ENCODE measurements at regions not wholly inside any gene's neighbourhood (a gene's known extent, or its start where the extent isn't known, plus 50 kb on each side); places are given as distances from the start of the nearest gene placed in this dataset.
A peak's percentile ranks its signal among the peaks of the same experiment; 100 is the strongest.

DNA sequence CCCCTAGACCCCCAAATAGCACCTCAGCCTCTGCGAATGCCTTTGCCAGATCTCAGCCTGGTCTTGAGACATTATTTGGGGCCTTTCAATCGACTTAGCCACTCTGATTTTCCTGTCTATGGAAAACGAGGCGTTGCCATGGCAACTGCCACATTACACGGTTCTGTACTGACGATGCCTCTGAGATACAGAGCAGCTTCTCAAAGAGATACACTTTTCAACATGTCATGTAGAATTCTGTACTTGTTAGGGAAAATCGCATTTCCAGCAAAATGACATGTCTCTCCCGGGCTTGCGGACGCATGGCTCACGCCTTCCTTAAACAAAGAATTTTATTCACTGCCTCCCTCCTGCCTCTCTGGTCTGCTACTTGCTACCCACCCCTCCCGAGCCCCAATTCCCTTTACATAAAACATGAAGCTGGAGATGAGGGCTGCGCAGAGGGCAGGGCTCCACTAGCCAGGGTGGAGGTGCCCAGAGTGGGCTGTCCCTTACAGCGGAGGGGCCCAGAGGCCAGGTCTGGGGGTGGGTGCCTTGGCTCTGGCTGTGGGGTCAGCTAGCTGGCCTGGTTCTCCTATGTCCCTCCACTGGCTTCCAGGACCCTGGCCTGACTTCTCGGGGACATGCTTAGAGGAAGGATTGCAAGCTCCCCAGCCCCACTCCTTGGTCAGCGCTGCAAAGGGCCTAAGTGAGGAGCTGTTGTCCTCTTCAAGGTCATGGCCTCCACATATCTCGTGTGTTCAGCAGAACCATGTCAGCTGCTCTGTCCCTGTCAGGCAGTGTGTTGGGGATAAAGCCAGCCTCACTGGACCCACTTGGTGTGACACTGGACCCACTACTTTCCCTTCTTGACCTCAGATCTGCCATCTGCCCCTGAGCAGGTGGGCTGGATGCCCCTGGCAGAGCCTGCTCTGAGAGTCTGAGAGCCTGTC lies 342.5 kb downstream of the RPS24 start:
- DNase-seq = no peak

DNA sequence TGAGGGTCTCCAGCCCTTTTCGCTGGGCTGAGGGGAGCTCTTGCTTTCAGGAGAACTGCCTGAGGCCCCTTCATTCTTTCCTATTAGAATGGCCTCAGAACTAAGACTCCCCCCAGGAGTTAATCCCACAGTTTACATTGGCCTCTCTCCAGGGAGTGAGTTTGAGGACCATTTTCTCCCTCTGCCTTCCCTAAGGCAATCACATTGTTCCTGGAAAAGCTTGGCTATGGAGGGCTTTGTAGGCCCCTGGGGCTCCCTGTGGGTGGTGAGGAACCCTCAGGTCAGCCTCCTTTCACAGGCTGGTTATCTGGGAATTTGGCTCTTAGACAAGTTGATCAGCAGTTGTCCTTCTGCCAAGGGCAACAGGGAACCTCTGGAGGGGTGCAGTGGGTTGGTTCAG lies 343.7 kb downstream of the RPS24 start:
- DNase-seq = peak; percentile 47 to 76

DNA sequence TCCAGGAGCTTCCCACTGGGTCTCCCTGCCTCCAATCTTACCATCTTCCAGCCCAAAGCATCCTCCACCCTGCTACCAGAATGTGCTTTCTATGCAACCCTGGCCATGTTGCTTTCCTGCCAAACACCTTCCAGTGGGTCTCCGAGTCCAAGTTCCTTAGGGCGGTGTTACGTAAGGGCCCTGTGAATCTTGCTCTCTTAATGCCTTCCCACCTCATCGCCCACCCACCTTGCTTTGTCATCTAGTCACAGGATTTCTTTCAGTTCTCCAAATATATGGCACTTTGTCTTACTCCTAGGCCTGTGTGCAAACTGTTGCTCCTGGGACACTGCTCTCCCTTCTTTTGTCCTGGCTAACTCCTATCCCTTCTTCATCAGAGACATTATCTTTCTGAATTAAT lies 344.5 kb downstream of the RPS24 start:
- DNase-seq = no peak

DNA sequence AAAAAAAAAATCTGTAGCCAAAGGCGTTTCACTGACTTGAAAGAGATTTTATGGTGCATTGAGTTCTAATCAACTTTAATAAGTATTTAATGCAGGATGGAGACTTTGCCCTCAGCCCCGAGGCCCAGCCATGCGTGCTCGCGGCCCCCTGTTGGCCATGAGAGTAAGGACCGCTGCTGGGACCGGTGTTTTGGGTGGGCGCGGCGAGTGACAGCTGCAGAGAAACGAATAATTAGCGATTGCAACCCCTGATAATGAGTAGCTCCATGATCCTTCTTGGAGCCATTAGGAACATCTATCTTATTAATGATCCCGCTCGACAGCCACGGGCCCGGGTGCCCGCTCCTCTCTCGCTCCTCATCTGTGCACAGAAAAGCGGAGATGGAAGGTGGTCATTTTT lies 347.4 kb downstream of the RPS24 start:
- no peak for DNase-seq

DNA sequence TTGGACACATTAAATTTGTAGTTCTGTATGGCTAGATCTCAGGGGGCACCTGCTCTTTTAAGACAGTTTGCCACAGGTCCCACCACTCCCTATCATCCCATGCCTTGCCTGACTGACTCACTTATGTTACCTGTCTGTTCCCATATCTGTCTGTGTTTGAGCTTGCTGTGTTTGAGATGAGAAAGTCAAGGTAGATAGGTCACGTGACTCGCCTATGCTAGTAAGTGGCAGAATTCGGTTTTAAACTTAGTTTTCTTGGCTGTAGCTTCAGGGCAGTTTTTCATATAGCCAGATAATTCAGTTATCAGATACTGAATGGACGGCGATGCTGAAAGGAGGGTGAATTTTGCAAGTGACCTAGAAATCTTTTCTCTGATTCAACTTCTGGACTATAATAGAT lies 348.4 kb downstream of the RPS24 start:
- no peak for DNase-seq

DNA sequence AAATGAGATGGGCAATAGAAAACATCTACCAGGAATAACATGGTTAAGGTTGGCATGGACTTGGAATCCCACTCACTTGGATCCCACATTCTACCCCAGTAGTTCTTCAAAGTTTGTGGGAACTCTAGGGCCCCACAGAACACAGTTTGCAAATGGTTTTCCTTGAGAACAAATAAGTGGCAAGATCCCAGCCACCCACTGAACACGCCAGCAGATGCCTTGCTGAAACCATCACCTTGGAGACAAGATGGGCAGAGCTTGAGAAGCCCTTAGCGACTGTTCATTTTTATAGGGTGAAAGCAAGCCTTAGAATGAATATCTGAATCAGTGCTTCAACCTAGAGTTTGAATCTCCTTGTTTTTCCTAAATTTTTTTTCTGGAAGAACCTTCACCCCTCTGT lies 349.1 kb downstream of the RPS24 start:
- DNase-seq = no peak

DNA sequence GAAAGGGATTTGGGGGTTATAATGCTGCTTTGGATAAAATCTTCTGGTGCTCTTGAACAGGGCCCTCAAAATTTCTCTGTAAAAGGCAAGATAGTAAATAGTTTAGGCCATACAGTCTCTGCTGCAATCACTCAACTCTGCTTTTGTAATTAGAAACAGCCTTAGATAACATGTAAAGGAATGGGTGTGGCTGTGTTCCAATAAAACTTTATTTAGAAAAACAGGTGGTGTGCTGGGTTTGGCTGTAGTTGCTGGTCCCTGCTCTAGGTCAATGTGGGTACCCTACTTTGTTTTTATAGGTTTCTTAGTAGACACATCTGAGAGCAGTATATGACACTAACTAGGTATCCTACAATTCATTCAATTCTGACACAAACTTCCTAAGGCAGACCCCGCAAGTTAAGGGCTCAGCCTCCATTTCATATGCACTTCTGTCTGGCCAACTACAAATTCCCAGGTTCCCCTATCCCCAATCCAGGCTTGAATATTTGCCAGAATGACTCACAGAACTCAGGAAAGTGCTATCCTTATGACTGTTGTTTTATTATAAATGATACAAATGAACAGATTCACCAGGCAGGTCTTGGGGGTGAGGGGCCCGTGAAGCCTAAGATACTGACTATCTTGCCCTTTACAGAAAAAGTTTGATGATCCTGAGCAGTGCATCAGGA lies 349.9 kb downstream of the RPS24 start:
- DNase-seq = no peak

DNA sequence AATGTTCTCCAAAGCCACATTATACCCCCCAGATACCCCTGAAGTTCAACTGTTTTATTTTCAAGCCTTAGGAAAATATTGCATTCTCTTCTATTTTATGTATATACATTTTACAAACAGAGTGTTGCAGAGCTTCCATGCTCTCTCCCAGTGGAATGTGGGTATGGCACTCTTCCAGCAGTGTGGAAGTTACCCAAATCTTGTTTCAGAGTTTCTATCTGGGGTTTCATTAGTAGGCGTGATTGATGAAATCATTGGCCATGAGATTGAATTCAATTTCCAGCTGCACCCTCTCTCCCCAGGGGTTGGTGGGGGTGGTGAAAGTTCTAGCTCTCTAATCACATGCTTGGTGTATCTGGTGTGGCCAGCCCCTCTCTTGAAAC lies 350.4 kb downstream of the RPS24 start:
- DNase-seq = no peak

DNA sequence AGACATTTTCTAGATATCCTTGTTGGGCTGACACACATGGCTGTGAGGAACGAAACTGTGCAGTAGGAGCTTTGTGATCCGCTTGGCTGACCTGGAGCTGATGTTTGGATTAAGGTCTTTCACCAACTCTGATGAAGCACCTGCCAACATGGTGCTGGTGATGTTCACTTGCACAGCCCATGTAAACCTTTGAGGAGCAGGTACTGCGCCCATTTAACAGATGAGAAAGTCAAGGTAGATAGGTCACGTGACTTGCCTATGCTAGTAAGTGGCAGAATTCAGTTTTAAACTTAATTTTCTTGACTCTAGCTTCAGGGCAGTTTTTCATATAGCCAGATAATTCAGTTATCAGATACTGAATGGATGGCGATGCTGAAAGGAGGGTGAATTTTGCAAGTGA lies 351.9 kb downstream of the RPS24 start:
- DNase-seq = no peak

DNA sequence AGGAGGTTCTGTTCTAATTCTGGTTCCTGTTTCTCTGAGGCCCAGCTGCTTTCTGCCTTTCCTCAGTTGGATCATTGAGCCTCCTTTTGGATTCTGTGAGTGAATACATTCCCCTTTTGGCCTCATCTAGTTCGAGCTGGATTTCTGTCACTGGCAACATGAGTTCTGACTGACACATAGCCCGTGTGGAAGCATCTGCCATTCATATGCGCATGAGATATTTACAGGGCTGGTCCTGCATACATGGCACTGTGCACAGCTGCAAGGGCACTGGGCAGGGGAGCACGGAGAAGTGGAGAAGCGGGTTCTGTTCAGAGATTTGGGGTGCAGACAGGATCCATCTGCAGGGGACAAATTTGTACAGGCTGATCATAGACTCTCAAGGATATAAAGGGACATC lies 352.8 kb downstream of the RPS24 start:
- no peak for DNase-seq

DNA sequence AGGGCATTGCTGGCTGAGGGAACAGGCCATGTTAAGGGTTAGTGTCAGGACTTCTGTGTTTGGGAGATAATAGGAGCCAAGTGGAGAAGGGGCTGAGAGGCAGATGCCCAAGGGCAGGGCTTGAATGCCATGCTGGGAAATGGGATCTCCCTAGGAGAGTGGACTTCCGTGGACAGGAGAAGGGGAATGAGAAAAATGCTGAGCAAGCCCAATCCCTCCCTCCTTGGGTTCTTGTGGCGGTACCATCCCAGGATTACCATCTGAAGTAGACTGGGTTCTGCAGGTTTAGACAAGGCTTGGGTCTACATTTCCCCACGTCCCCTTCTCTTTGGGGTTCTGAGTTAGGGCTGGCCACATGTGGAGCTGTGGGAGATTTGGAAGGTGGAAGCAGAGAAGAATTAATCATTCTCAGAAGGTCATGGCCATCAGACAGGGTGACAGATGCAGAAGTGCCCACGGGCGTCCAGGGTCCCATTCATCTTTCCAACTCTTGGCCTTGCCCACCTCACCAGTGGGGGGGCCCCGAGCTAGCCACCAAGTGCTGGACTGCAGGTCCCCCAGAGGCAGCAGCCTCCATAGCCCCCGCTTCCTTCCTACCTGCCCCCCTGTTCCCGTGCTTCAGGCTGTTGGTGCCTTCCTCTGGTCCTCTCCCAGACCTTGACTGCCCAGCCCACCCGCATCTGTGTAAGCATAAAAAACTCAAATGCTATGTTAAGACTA lies 354.8 kb downstream of the RPS24 start:
- no peak for DNase-seq

DNA sequence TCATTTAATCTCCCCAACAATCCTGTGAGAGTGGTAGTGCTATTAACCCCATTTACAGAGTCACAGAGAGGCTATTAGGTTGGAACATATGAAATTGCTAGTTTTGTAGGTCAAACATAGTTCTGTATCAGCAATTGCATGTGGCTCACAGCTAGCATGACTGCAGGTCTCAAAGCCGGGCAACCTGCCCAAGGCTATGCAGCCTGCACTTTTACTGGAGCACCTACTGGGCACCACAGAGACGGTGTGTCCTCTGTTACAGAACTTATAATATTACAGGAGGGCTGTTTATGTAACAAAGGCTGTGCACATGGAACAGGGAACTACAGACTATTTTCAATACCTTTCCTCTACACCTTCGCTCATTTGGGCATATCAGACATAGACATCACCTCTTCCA lies 355.8 kb downstream of the RPS24 start:
- DNase-seq = peak in 1 of 2 experiments; percentile 14

DNA sequence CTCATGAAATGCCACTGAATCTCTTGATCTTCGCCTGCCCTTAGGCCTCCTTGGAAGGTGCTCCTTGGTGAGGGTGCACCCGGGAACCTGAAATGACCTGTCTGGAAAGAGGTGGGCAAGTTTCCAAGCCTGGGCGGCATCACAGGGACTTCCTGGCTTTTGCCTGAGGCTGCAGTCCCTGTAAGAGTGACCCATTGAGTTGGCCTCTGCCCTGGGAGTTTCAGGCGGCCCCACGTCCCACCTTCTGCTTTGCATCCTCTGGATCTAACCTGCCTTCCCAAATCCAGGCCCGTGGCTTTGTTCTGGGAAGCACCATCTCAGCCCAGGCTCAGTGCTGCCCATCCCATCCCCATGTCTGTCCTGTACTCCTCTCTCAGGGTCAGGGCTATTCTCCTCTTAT lies 356.4 kb downstream of the RPS24 start:
- no peak for DNase-seq

DNA sequence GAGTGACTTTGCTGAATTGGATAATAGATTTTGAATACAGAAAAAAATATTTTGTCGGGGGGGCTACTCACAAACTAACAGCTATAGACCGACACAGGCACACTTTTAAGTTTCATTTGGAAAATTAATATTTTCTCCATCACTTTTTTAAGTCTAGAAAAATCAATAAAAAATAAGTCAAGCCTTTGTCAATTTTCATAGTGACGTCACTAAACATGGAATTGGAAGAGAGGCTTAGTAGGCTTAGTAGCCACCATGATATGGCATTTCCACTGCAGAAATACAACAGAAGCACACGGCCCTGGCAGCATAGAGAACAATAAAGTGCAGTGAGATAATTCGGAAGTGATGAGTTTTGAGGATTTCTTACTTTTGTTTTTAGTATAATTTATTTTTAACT lies 357.2 kb downstream of the RPS24 start:
- DNase-seq = no peak

DNA sequence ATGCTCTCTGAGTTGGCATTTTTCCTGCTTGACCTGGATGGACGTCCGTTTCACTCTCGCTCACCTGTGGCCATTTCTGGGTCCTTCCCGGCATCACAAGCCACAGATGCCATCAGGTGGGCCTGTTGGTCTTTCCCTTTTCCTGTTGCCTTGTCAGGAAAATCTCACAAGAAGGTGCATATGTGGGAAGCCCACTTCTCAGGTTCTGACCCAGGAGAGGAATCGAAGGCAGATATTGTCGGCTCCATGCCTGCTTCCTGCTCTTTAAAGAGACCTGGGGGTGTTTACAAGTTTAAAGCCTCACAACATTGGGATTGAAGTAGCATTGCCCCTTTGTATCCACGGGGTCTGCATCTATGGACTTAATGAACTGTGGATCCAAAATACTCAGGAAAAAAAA lies 357.9 kb downstream of the RPS24 start:
- no peak for DNase-seq

DNA sequence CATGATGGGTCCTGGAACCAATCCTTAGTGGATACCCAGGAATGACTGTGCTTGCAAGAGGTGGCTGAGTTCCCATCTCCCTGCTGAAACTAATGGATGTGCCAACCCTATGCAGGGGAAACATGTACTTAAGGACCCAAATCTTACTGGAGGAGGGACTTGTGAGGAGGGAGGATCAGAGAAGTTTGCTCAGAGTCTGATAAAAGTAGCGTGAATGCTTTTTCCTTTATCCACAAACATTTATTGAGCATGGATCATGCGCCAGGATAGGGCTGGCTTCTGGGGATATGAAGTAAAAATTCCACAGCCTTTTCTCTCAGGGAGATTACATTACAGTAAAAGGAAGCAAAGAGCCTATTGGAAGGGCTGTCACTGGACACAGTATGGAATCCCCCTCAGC lies 358.5 kb downstream of the RPS24 start:
- no peak for DNase-seq

DNA sequence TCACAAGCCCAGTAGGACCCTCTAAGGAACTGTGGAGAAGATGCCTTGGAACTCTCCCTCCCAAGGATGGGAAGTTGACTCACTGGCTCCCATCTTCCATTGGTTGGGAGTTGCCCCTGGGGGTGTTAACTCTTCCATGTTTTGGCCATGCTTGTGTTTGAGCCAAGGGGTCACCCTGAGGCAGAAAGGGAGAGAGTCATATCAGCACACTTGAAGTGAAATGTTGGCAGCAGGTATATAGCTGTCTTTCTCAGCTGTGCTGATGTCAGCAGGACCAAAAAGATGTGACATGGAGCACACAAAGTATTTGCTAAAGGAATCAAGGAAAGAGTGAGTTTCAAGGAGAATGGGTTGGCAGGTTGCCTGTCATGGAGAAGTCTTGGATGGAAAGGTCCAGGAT lies 359.4 kb downstream of the RPS24 start:
- DNase-seq = no peak

DNA sequence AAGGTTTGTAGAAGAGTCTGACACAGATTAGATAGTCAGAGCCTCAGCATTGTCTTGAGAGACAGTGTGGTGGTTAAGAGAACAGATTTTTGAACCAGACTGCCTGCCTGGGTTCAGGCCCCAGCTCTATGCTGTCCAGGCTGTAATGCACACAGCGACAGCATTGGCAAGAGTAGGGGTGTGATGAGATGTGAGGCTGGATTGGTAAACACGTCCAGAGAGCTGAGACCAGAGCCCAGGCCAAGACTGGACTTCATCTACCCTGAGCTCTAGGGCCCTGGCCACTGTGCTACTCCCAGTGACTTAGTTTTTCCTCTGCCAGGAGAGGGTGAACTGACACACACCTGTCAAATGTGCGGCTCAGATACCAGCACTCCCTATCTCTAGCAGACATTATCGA lies 360.4 kb downstream of the RPS24 start:
- no peak for DNase-seq

DNA sequence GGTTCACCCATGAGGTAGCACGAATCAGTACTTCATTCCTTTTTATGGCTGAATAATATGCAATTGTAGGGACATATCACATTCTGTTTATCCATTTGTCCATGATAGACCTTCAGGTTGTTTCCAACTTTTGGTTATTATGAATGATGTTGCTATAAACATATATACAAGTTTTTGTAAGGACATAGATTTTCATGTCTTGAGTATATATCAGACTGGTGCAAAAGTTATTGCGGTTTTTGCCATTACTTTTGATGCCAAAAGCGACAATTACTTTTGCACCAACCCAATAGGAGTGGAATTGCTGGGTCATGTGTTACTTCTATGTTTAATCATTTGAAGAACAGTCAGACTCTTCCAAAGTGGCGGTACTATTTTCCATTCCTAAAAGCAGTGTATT lies 361.5 kb downstream of the RPS24 start:
- no peak for DNase-seq

DNA sequence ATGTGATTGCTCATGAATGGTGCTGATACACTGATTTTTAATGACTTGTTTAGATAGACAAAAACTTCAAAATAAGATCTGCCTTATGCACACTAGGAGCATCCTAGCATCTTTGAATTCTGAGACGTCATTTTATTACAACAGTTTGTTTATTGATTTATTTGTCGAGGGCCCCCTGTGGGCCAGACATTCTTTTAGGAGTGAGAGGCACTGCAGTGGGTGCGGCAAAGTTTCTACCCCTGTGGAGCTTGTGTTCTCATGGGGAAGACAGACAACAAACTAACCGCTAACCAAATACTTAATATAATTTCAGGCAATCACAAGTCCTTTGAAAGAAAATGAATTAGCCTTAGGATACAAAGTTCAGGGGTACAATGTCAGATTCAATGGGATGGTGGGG lies 363.1 kb downstream of the RPS24 start:
- DNase-seq = no peak

DNA sequence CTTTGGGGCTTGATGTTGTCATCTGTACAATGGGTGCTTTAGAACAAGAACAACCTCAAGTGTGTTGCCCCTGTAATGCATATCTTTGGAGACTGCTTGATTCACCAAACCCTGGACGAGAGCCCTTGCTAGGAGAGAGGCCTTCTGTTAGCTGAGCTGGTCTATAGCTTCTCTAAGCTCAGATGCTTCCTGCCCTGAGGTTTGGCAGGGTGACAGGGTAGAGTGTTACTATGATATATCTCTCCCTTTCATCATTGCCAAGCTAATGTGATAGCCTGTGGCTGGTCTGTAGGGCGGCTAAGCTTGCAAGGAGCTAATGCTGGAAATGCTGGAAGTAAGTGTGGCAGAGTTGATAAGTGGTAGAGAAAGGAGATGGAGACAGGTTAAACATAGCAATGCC lies 364.1 kb downstream of the RPS24 start:
- no peak for DNase-seq

DNA sequence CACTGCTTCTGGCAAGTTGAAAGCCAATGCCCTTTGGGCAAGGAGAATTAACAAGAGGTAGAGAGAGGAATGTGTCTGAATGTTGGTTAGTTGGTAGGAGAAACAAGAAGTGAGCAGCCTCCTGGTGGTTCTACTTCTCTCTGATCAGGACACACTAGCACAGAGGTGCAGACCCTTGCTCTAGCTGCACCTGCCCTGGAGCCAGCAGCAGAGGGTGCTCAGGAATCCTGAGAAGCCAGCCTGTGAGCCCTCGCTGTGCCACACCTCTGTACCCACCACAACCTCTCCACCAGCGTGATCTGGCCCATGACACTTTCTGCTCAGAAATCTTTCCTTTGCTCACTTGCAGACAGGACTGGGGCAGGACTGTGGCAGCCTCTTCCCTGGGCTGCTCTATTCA lies 364.7 kb downstream of the RPS24 start:
- no peak for DNase-seq

DNA sequence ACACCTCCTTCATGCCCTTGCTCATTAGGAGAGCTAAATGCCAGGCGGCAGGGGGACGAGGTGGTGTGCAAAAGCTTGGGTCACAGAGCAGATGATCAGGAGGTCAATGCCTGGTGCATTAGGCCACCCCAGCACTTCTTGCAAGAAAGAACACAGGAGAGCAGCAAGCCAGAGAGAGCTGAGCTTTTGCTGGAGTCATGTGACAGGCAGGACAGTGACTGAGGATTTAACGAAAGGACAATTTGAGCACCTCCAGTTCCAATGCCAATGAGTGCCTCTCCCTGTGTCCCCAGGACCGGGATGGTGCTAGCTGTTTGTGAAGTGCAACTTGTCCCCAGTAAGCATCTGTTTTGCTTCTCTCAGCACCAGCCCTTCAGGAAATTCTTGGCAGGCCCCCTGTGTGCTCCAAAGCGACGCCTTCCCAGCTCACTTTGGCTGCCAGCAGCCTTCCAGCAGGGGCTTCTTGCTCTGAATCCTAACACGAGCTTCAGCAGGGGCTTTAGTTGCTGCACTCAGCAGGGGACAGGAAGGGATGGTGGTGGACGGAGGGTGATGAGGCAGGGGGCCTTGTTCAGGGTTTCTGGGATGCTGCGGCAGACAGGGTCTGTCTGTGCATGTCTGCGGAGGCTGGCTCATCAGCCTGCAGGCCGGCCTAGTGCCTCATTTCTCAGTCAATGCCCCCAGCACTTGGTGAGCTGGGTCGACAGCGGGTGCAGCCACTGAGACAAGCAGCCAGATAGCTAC lies 368.1 kb downstream of the RPS24 start:
- no peak for DNase-seq

All from NCI-H2081 (cell line).